ENCODE measurements at regions not wholly inside any gene's neighbourhood (a gene's known extent, or its start where the extent isn't known, plus 50 kb on each side); places are given as distances from the start of the nearest gene placed in this dataset.

- no peaks in the 10 kb centered on the region for H3K27me3 ChIP-seq
- intact Hi-C loops (cut with DNase I) = loop anchor here (2.0 kb wide), 1 partner anchor 55 kb away; the partner anchor contains the start of gene MEF2A
- H3K4me1 ChIP-seq = peaks cover 0 to 44% (median 31%) of the 10 kb centered on the region in 4 donors
- no peaks in the 10 kb centered on the region for H3K9me3 ChIP-seq
- H3K4me3 ChIP-seq = no peak overlapping the region
- no peak for TF ChIP-seq POLR2AphosphoS5 (IDR thresholded peaks at IDR 0.05)
- no peak for TF ChIP-seq POLR2A (IDR thresholded peaks at IDR 0.05)
- TF ChIP-seq, protein P1, sequence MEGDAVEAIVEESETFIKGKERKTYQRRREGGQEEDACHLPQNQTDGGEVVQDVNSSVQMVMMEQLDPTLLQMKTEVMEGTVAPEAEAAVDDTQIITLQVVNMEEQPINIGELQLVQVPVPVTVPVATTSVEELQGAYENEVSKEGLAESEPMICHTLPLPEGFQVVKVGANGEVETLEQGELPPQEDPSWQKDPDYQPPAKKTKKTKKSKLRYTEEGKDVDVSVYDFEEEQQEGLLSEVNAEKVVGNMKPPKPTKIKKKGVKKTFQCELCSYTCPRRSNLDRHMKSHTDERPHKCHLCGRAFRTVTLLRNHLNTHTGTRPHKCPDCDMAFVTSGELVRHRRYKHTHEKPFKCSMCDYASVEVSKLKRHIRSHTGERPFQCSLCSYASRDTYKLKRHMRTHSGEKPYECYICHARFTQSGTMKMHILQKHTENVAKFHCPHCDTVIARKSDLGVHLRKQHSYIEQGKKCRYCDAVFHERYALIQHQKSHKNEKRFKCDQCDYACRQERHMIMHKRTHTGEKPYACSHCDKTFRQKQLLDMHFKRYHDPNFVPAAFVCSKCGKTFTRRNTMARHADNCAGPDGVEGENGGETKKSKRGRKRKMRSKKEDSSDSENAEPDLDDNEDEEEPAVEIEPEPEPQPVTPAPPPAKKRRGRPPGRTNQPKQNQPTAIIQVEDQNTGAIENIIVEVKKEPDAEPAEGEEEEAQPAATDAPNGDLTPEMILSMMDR (IDR thresholded peaks at IDR 0.05) = no peak
- no peak for TF ChIP-seq EP300 (IDR thresholded peaks at IDR 0.05)
- DNase-seq = no peak
- H3K27ac ChIP-seq = peak overlapping the region in 3 of 4 donors; percentile 28 to 82 (median 77)
- H3K36me3 ChIP-seq = no peaks in the 10 kb centered on the region
- WGBS, 2 donors = 64 to 89% methylated on average over 7 of the region's 7 CpGs
Observed at GRCh38 chr15:99509686-99510461, 55.9 kb upstream of the MEF2A start.

GRCh38 chr15:99511531-99511865 lies 54.3 kb upstream of the MEF2A start:
- H3K36me3 ChIP-seq = no peaks in the 10 kb centered on the region
- H3K27me3 ChIP-seq = no peaks in the 10 kb centered on the region
- no peak for TF ChIP-seq EP300 (IDR thresholded peaks at IDR 0.05)
- TF ChIP-seq, protein P1 (IDR thresholded peaks at IDR 0.05) = no peak
- no peak for TF ChIP-seq POLR2A (IDR thresholded peaks at IDR 0.05)
- TF ChIP-seq POLR2AphosphoS5 (IDR thresholded peaks at IDR 0.05) = no peak
- DNase-seq = no peak
- H3K9me3 ChIP-seq = no peaks in the 10 kb centered on the region
- intact Hi-C loops (cut with DNase I) = no loop called here
- peaks cover 0 to 39% (median 29%) of the 10 kb centered on the region in 4 donors for H3K4me1 ChIP-seq
- 35 to 37% methylated on average over 6 of the region's 6 CpGs for WGBS, 2 donors
- H3K4me3 ChIP-seq = no peak overlapping the region
- H3K27ac ChIP-seq = peak overlapping the region in 3 of 4 donors; percentile 53 to 82 (median 77)

DNA sequence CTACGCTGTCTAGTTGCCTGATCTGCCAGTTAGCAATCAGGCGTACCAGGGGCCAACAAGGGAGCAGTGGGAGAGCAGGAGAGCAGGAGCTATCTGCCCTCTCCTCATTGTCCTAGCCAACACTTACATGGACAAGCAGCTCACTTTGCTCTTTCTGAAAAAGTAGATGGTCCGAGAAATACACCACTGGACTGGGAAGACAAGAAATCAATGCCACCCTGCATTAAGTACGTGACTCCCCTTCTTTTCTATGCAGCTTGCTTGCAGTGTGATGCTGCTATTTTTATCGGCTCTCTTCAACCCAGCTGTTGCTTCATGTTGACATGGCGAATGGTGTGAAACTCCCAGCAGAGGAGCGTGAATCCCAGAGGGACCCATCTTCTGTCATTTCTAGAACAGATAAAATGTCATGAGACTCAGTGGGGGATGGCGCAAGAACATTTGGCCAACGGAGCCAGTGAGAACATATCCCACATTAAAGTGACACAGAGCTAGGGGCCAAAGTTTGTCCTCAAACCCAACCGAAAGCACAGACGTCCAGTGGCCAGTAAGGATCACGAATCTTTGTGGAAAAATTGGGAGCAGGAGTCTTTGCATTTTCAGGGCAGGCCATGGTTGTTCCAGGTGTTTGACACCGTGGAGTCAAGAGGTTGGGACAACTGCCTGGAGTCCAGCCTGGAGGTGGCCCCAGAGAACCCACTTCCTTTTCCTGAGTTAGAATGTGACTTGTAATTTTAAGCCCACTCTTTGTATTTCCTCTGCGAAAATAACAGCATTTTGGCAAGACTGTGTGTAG lies 53.7 kb upstream of the MEF2A start:
- peak in 2 of 4 donors; percentile 9 to 15 for TF ChIP-seq POLR2AphosphoS5 (IDR thresholded peaks at IDR 0.05)
- no peak for TF ChIP-seq POLR2A (IDR thresholded peaks at IDR 0.05)
- no peak for DNase-seq
- Histone ChIP-seq H3K36me3 (no peaks in the 10 kb centered on the region), H3K4me3 (no peak overlapping the region), H3K27ac (peak overlapping the region in 3 of 4 donors; percentile 53 to 82 (median 77)), H3K4me1 (peaks cover 0 to 33% (median 26%) of the 10 kb centered on the region in 4 donors), H3K27me3 (no peaks in the 10 kb centered on the region), H3K9me3 (no peaks in the 10 kb centered on the region)
- WGBS, 2 donors = 55 to 80% methylated on average over 14 of the region's 14 CpGs
- intact Hi-C loops (cut with DNase I) = no loop called here

DNA sequence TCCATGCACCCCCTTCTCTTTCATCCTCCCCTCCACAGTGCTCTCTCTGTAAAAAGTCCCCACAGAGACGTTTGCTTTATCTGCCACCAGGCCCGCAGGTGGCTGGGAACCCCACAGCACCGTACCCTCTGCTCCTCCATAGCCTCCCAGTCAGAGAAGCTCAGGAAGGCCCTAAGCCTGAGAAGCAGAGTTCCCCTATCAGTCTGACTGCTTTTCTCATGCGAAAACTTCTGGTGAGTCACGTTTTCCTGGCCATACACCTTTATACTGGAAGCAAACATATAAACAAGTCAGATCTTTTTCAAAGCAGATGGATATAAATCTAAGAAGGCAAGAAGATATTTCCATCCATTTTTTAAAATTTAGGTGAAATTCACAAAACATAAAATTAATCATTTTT lies 51.5 kb upstream of the MEF2A start:
- no peaks in the 10 kb centered on the region for H3K27me3 ChIP-seq
- 70 to 76% methylated on average over 5 of the region's 5 CpGs for WGBS, 2 donors
- no peak overlapping the region for H3K27ac ChIP-seq
- peaks cover 0 to 14% (median 13%) of the 10 kb centered on the region in 4 donors for H3K4me1 ChIP-seq
- no peak overlapping the region for H3K4me3 ChIP-seq
- no peaks in the 10 kb centered on the region for H3K36me3 ChIP-seq
- no peak for DNase-seq
- intact Hi-C loops (cut with DNase I) = no loop called here
- TF ChIP-seq, protein P1 (IDR thresholded peaks at IDR 0.05) = no peak
- TF ChIP-seq POLR2A (IDR thresholded peaks at IDR 0.05) (no peak), EP300 (IDR thresholded peaks at IDR 0.05) (no peak), POLR2AphosphoS5 (IDR thresholded peaks at IDR 0.05) (no peak)
- H3K9me3 ChIP-seq = no peaks in the 10 kb centered on the region

Measured in sigmoid colon (tissue), 6 donors.